Sciatic nerve (tissue), 2 donors: ENCODE measurements at regions not wholly inside any gene's neighbourhood (a gene's known extent, or its start where the extent isn't known, plus 50 kb on each side); places are given as distances from the start of the nearest gene placed in this dataset.

Source experiments
- ATAC-seq: fragments of 200-7000 bp; cut with Tn5 transposase; one replicate; pipeline ENCODE4 v1.9.1; 2020; ENCODE audit warnings: mild to moderate bottlenecking, moderate library complexity
- DNase-seq: peaks from one replicate; pipeline ENCODE4 v3.0.0-alpha.2; 2020; ENCODE audit warnings: low spot score
- intact Hi-C: fragments of 100-400 bp; cut with DNase I; formaldehyde crosslinking; loops from one replicate; pipeline ENCODE4 v1.14.2; 2022
- donor health status: DM: no; HTN: no; CAD: no.
- donor health status: DM: no; HTN: no; CAD: no.

GRCh38 chr4:54473798-54474197 lies 184.0 kb upstream of the KIT start:
- no peak for DNase-seq
- intact Hi-C loops = no loop called here
- no peak for ATAC-seq

GRCh38 chr4:54475546-54475945 lies 182.2 kb upstream of the KIT start:
- DNase-seq (no peak), ATAC-seq (no peak)
- intact Hi-C loops = no loop called here

- ATAC-seq (no peak), DNase-seq (no peak)
- intact Hi-C loops = no loop called here
Measured at GRCh38 chr4:54482529-54483200, 175.1 kb upstream of the KIT start.

GRCh38 chr4:54484383-54484782 lies 173.4 kb upstream of the KIT start:
- intact Hi-C loops = no loop called here

GRCh38 chr4:54487491-54487890 lies 170.3 kb upstream of the KIT start:
- intact Hi-C loops = no loop called here

More at GRCh38 chr4:54484383-54484782, 173.4 kb upstream of the KIT start:
- no peak for ATAC-seq
- no peak for DNase-seq

GRCh38 chr4:54493862-54494261 lies 163.9 kb upstream of the KIT start:
- intact Hi-C loops = no loop called here
- DNase-seq (no peak), ATAC-seq (no peak)

More at GRCh38 chr4:54487491-54487890, 170.3 kb upstream of the KIT start:
- DNase-seq = no peak
- no peak for ATAC-seq

GRCh38 chr4:54495091-54495490 lies 162.7 kb upstream of the KIT start:
- DNase-seq = no peak
- intact Hi-C loops = no loop called here
- no peak for ATAC-seq

GRCh38 chr4:54495641-54496040 lies 162.1 kb upstream of the KIT start:
- intact Hi-C loops = no loop called here
- ATAC-seq = no peak
- DNase-seq = no peak

GRCh38 chr4:54496412-54496811 lies 161.3 kb upstream of the KIT start:
- ATAC-seq = no peak
- intact Hi-C loops = no loop called here
- DNase-seq = no peak

- intact Hi-C loops = no loop called here
Measured at GRCh38 chr4:54497947-54498346, 159.8 kb upstream of the KIT start.

GRCh38 chr4:54498661-54499111 lies 159.1 kb upstream of the KIT start:
- intact Hi-C loops = no loop called here
- DNase-seq = no peak
- ATAC-seq = no peak

More at GRCh38 chr4:54497947-54498346, 159.8 kb upstream of the KIT start:
- ATAC-seq (no peak), DNase-seq (no peak)

GRCh38 chr4:54499308-54500074 lies 158.3 kb upstream of the KIT start:
- DNase-seq = no peak
- no peak for ATAC-seq
- intact Hi-C loops = no loop called here

GRCh38 chr4:54505362-54505761 lies 152.4 kb upstream of the KIT start:
- intact Hi-C loops = no loop called here
- no peak for DNase-seq
- no peak for ATAC-seq

- no peak for DNase-seq
- ATAC-seq = no peak
- intact Hi-C loops = no loop called here
Measured at GRCh38 chr4:54505996-54506395, 151.8 kb upstream of the KIT start.

GRCh38 chr4:54509057-54509456 lies 148.7 kb upstream of the KIT start:
- intact Hi-C loops = no loop called here
- DNase-seq (no peak), ATAC-seq (no peak)

- intact Hi-C loops = no loop called here
- no peak for DNase-seq
- peak; percentile 67 for ATAC-seq
Measured at GRCh38 chr4:54513204-54513603, 144.6 kb upstream of the KIT start.

GRCh38 chr4:54513741-54514140 lies 144.0 kb upstream of the KIT start:
- DNase-seq = no peak
- no peak for ATAC-seq

GRCh38 chr4:54516556-54517215 lies 141.1 kb upstream of the KIT start:
- DNase-seq (no peak), ATAC-seq (no peak)
- intact Hi-C loops = no loop called here

More at GRCh38 chr4:54513741-54514140, 144.0 kb upstream of the KIT start:
- intact Hi-C loops = no loop called here

- DNase-seq (no peak), ATAC-seq (no peak)
- intact Hi-C loops = no loop called here
Measured at GRCh38 chr4:54517781-54518444, 139.8 kb upstream of the KIT start.
